ENCODE measurements at regions not wholly inside any gene's neighbourhood (a gene's known extent, or its start where the extent isn't known, plus 50 kb on each side); places are given as distances from the start of the nearest gene placed in this dataset.

- WGBS, 2 donors: 55 to 59% methylated on average over 4 of the region's 4 CpGs
- no peaks in the 10 kb centered on the region for H3K36me3 ChIP-seq (ENCODE audit: control insufficient read depth in 4 of 4, insufficient read depth in 4 of 4, low read length in 4 of 4)
- TF ChIP-seq CTCF (IDR thresholded peaks at IDR 0.05; ENCODE audit: control extremely low read depth, extremely low read depth): no peak
These were observed 168.6 kb downstream of the SEMA6D start for GRCh38 chr15:47885920-47886319.

GRCh38 chr15:47887241-47887800 lies 170.0 kb downstream of the SEMA6D start:
- H3K4me3 ChIP-seq: no peak overlapping the region

More at GRCh38 chr15:47885920-47886319, 168.6 kb downstream of the SEMA6D start:
- Histone ChIP-seq H3K4me1 (ENCODE audit: control insufficient read depth in 5 of 5, insufficient read depth in 5 of 5, low read length in 5 of 5) (no peaks in the 10 kb centered on the region), H3K27ac (ENCODE audit: low read depth in 1 of 2, low read length in 1 of 2) (no peak overlapping the region), H3K9me3 (ENCODE audit: control insufficient read depth in 4 of 4, insufficient read depth in 3 of 4, low read length in 3 of 4) (no peaks in the 10 kb centered on the region), H3K27me3 (ENCODE audit: control insufficient read depth in 3 of 3, insufficient read depth in 3 of 3, low read length in 2 of 3) (no peaks in the 10 kb centered on the region), H3K4me3 (no peak overlapping the region), H3K9ac (ENCODE audit: insufficient read depth in 1 of 2, low read length in 2 of 2) (no peak overlapping the region)
- no peak for ATAC-seq (ENCODE audit: insufficient read depth, low FRiP score)
- no peak for DNase-seq

GRCh38 chr15:47888385-47889100 lies 171.2 kb downstream of the SEMA6D start:
- H3K4me1 ChIP-seq (ENCODE audit: control insufficient read depth in 5 of 5, insufficient read depth in 5 of 5, low read length in 5 of 5): no peaks in the 10 kb centered on the region
- WGBS, 2 donors: 91 to 94% methylated on average over 2 of the region's 2 CpGs
- DNase-seq: no peak
- ATAC-seq (ENCODE audit: insufficient read depth, low FRiP score): no peak
- H3K27me3 ChIP-seq (ENCODE audit: control insufficient read depth in 3 of 3, insufficient read depth in 3 of 3, low read length in 2 of 3): no peaks in the 10 kb centered on the region
- no peak overlapping the region for H3K4me3 ChIP-seq
- no peaks in the 10 kb centered on the region for H3K9me3 ChIP-seq (ENCODE audit: control insufficient read depth in 4 of 4, insufficient read depth in 3 of 4, low read length in 3 of 4)
- H3K36me3 ChIP-seq (ENCODE audit: control insufficient read depth in 4 of 4, insufficient read depth in 4 of 4, low read length in 4 of 4): no peaks in the 10 kb centered on the region
- no peak overlapping the region for H3K27ac ChIP-seq (ENCODE audit: low read depth in 1 of 2, low read length in 1 of 2)
- no peak for TF ChIP-seq CTCF (IDR thresholded peaks at IDR 0.05; ENCODE audit: control extremely low read depth, extremely low read depth)
- no peak overlapping the region for H3K9ac ChIP-seq (ENCODE audit: insufficient read depth in 1 of 2, low read length in 2 of 2)

More at GRCh38 chr15:47887241-47887800, 170.0 kb downstream of the SEMA6D start:
- Histone ChIP-seq H3K27me3 (ENCODE audit: control insufficient read depth in 3 of 3, insufficient read depth in 3 of 3, low read length in 2 of 3) (no peaks in the 10 kb centered on the region), H3K9me3 (ENCODE audit: control insufficient read depth in 4 of 4, insufficient read depth in 3 of 4, low read length in 3 of 4) (no peaks in the 10 kb centered on the region), H3K4me1 (ENCODE audit: control insufficient read depth in 5 of 5, insufficient read depth in 5 of 5, low read length in 5 of 5) (no peaks in the 10 kb centered on the region), H3K36me3 (ENCODE audit: control insufficient read depth in 4 of 4, insufficient read depth in 4 of 4, low read length in 4 of 4) (no peaks in the 10 kb centered on the region), H3K9ac (ENCODE audit: insufficient read depth in 1 of 2, low read length in 2 of 2) (no peak overlapping the region), H3K27ac (ENCODE audit: low read depth in 1 of 2, low read length in 1 of 2) (no peak overlapping the region)
- ATAC-seq (ENCODE audit: insufficient read depth, low FRiP score) (no peak), DNase-seq (no peak)
- no peak for TF ChIP-seq CTCF (IDR thresholded peaks at IDR 0.05; ENCODE audit: control extremely low read depth, extremely low read depth)
- 79 to 83% methylated on average over 5 of the region's 5 CpGs for WGBS, 2 donors

All from lung (tissue), 11 donors.